ENCODE measurements at regions not wholly inside any gene's neighbourhood (a gene's known extent, or its start where the extent isn't known, plus 50 kb on each side); places are given as distances from the start of the nearest gene placed in this dataset.

DNA sequence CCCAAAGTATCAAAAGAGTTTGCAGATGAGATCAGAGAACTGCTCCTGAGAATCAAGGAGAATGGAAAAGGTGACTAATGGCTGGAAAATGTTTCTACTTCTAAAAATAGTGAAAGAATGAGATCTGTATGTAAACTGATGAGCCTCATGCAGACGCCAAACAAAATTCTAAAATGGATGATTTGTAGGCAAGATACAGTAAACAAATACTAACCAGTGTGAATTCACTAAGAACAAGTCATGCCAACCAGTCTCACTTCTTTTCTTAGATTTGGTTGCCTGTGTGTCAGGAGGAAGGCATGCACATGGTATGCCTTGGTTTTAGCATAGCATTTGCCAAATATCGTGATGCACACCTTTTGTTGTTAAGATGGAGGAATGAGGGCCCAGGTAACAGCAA is 94.9 kb upstream of the PIK3CG start:
- no peak for TF ChIP-seq NFE2L2 (IDR thresholded peaks at IDR 0.05; ENCODE audit: low read depth, low read length)
- no peak for TF ChIP-seq RFX5 (IDR thresholded peaks at IDR 0.05; ENCODE audit: low read depth, low read length)
- no peak for TF ChIP-seq POLR2A (IDR thresholded peaks at IDR 0.05; ENCODE audit: low read depth, low read length)
